ENCODE measurements at regions not wholly inside any gene's neighbourhood (a gene's known extent, or its start where the extent isn't known, plus 50 kb on each side); places are given as distances from the start of the nearest gene placed in this dataset.

DNA sequence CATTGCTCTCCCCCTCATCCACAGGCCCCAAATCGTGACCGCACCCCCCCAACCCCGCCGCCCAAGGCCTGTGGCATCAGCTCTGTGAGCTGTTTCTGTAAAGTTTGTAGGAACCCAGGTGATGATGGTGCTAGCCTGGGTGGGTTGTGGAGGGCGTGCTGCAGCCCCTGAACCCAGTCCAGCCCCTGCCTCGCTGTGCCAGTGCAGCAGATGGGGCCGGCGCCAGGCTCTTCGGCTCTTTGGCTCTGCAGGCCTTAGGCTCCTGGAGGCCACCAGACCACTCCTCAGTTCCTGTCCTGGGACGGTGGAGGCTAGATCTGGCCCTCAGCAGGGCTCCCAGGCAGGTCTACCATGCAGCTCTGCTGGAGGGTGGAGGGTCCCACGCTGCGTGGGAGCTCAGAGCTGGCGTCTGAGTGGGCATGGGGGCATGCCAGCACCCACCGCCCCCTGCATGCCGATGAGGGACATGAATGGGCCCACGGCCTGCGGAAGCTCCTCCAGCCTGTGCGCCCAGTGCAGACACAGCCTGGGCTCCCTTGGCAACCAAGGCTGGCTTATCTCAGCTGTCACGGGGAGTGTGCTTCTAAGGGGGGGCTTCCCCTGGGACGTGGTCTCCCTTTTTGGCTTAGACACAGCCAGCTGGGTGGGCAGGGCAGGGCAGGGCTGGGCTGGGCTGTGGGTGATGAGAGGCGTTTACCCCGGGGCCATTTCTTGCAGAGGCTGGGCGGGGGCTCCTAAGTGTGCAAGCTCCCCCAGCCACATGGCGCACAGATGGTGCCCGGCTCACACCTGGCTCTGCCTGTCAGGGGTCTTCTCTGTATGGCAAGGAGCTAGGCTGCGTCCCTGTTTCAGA, 1187.6 kb downstream of the BRD1 start:
- Histone ChIP-seq H3K79me1 (ENCODE audit: low read depth in 1 of 2, low read length in 2 of 2) (no peaks in the 10 kb centered on the region), H3K18ac (ENCODE audit: low read depth, low read length) (no peak overlapping the region), H3K4ac (ENCODE audit: low read depth, low read length) (no peak overlapping the region), H3K27ac (ENCODE audit: insufficient read depth, low read length) (no peak overlapping the region), H2AK5ac (ENCODE audit: low read depth, low read length) (no peak overlapping the region), H3K27me3 (ENCODE audit: control insufficient read depth, insufficient read depth, low read length) (no peaks in the 10 kb centered on the region), H3K56ac (ENCODE audit: extremely low read depth, insufficient read depth, low read length) (no peak overlapping the region), H2AK9ac (replicated peaks; ENCODE audit: low read depth, low read length, poor library complexity) (no peak overlapping the region), H4K91ac (ENCODE audit: insufficient read depth, low read depth, low read length) (no peak overlapping the region), H3K9me1 (ENCODE audit: insufficient read depth, low read length) (no peaks in the 10 kb centered on the region), H2BK120ac (ENCODE audit: low read depth, low read length) (no peak overlapping the region), H4K20me1 (ENCODE audit: insufficient read depth, low read length) (no peaks in the 10 kb centered on the region), H3K23ac (ENCODE audit: low read depth, low read length) (no peak overlapping the region), H3K36me3 (ENCODE audit: control insufficient read depth, insufficient read depth, low read length) (no peaks in the 10 kb centered on the region), H3K4me3 (ENCODE audit: insufficient read depth, low read depth, low read length) (no peak overlapping the region), H2BK5ac (ENCODE audit: low read depth, low read length, poor library complexity, severe bottlenecking) (no peak overlapping the region), H3K14ac (replicated peaks; ENCODE audit: low read depth, low read length) (no peak overlapping the region), H2BK20ac (ENCODE audit: low read depth, low read length) (no peak overlapping the region), H3K9ac (ENCODE audit: low read depth, low read length) (no peak overlapping the region), H2AFZ (replicated peaks; ENCODE audit: low read length, poor library complexity) (no peak overlapping the region), H4K5ac (ENCODE audit: low read depth, low read length) (no peak overlapping the region), H3K4me2 (ENCODE audit: low read depth, low read length) (no peak overlapping the region), H3K9me3 (ENCODE audit: control insufficient read depth, insufficient read depth, low read length) (peaks cover 57% of the 10 kb centered on the region), H4K8ac (ENCODE audit: low read depth in 2 of 2, low read length in 2 of 2) (no peak overlapping the region), H3K4me1 (ENCODE audit: control insufficient read depth, insufficient read depth, low read length) (no peaks in the 10 kb centered on the region), H2BK15ac (ENCODE audit: low read depth, low read length) (no peak overlapping the region)
- no TSS peak for BruUV-seq (replicated peaks)
- 52% methylated on average over 6 of the region's 26 CpGs; no CpG with 5 or more reads in 1 of the 2 experiments for WGBS, 2 experiments (ENCODE audit: extremely low coverage in 2 of 2, insufficient read length in 1 of 2)
- no peak for ATAC-seq (ENCODE audit: low read depth)
- intact Hi-C loops (cut with micrococcal nuclease) (no loop called here), in situ Hi-C loops (cut with MboI; ENCODE audit: low sequenced_read_pairs) (no loop called here), dilution Hi-C loops (cut with HindIII; ENCODE audit: low sequenced_read_pairs, unreplicated experiment) (no loop called here)
- DNase-seq = no peak
- ChIA-PET CTCF (no interaction called here), POLR2A (ENCODE audit: unreplicated experiment) (no interaction called here)
- TF ChIP-seq CEBPB (IDR thresholded peaks at IDR 0.05; ENCODE audit: low read depth, low read length) = no peak
- no peak for TF ChIP-seq SMC3 (IDR thresholded peaks at IDR 0.05; ENCODE audit: low read depth, low read length)
- TF ChIP-seq, protein P1, sequence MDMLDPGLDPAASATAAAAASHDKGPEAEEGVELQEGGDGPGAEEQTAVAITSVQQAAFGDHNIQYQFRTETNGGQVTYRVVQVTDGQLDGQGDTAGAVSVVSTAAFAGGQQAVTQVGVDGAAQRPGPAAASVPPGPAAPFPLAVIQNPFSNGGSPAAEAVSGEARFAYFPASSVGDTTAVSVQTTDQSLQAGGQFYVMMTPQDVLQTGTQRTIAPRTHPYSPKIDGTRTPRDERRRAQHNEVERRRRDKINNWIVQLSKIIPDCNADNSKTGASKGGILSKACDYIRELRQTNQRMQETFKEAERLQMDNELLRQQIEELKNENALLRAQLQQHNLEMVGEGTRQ (IDR thresholded peaks at IDR 0.05; ENCODE audit: low read depth, low read length) = no peak
- TF ChIP-seq RAD21 (IDR thresholded peaks at IDR 0.05; ENCODE audit: low read length) = no peak
- no peak for TF ChIP-seq RCOR1 (IDR thresholded peaks at IDR 0.05; ENCODE audit: insufficient replicate concordance, low read length)
- TF ChIP-seq BHLHE40 (IDR thresholded peaks at IDR 0.05; ENCODE audit: low read depth, low read length) = no peak
- TF ChIP-seq MXI1 (IDR thresholded peaks at IDR 0.05; ENCODE audit: borderline replicate concordance, low read depth, low read length) = no peak

Data from IMR-90 (cell line).